ENCODE measurements at regions not wholly inside any gene's neighbourhood (a gene's known extent, or its start where the extent isn't known, plus 50 kb on each side); places are given as distances from the start of the nearest gene placed in this dataset.

- no peak for TF ChIP-seq ZNF462 (CRISPR knock-in tag; IDR thresholded peaks at IDR 0.05)
- TF ChIP-seq CREB1 (CRISPR knock-in tag; IDR thresholded peaks at IDR 0.05; ENCODE audit: low read depth), result no peak
These were observed 123.8 kb upstream of the RTL1 start (continued) for GRCh38 chr14:101027291-101027690.

- Histone ChIP-seq H3K4me3 (no peak overlapping the region), H3F3A (replicated peaks; ENCODE audit: low read depth) (no peaks in the 10 kb centered on the region), H3K4me1 (ENCODE audit: insufficient read depth) (no peaks in the 10 kb centered on the region), H3K79me2 (replicated peaks; ENCODE audit: insufficient read depth) (no peaks in the 10 kb centered on the region), H4K20me1 (replicated peaks; ENCODE audit: insufficient read depth) (no peaks in the 10 kb centered on the region), H3K27ac (ENCODE audit: low read depth) (no peak overlapping the region), H3K27me3 (ENCODE audit: insufficient read depth) (no peaks in the 10 kb centered on the region), H3K36me3 (ENCODE audit: insufficient read depth) (no peaks in the 10 kb centered on the region), H3K4me2 (no peak overlapping the region), H3K9me2 (ENCODE audit: insufficient read depth) (no peaks in the 10 kb centered on the region), H2AFZ (no peak overlapping the region)
- no peak for DNase-seq (ENCODE audit: low spot score)
- ATAC-seq, result no peak
- Mint-ChIP-seq H3K27me3 (ENCODE audit: insufficient read depth, low read depth, poor library complexity) (peaks cover 6% of the 10 kb centered on the region), H3K4me3 (no peak overlapping the region), H3K9me3 (peaks cover 15% of the 10 kb centered on the region), H3K27ac (no peak overlapping the region), H3K36me3 (ENCODE audit: low read depth) (no peaks in the 10 kb centered on the region), H3K4me1 (no peaks in the 10 kb centered on the region)
- TF ChIP-seq STAT1 (IDR thresholded peaks at IDR 0.05; ENCODE audit: unreplicated experiment) (no peak), ZNF462 (CRISPR knock-in tag; IDR thresholded peaks at IDR 0.05) (no peak), ZNF331 (CRISPR knock-in tag; IDR thresholded peaks at IDR 0.05; ENCODE audit: low read depth) (no peak), REST (IDR thresholded peaks at IDR 0.05; ENCODE audit: unreplicated experiment) (no peak), EZH2 (IDR thresholded peaks at IDR 0.05; ENCODE audit: low read depth, unreplicated experiment) (no peak)
These were observed 124.4 kb upstream of the RTL1 start for GRCh38 chr14:101027966-101028365.
